GM21367 (cell line): ENCODE measurements at regions not wholly inside any gene's neighbourhood (a gene's known extent, or its start where the extent isn't known, plus 50 kb on each side); places are given as distances from the start of the nearest gene placed in this dataset.

ENCODE experiments used
- ATAC-seq: cut with Tn5 transposase; IDR thresholded peaks from one replicate; pipeline ENCODE4 v1.9.1; 2021; ENCODE audit not compliant: unreplicated experiment

DNA sequence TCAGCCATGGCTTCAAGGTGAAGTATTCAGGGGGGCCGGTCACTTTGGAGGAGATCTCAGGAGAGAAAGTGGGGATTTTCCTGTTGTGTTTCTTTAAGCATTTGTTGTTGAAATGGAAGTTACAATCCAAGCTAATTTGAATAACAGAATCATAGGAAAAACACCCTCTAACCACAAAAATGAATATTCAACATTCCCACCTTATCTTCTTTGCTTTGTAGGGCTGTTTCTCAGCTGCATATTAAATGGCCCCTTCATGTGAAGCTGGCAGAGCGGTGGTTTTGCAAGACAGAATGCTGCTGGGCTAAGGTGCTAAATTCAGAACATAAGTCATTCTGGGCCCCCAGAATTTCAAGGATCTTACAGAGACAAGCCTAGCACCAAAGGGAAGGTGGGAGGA lies 279.0 kb downstream of the RRAGC start:
- ATAC-seq: no peak

GRCh38 chr1:38579056-38579455 lies 280.5 kb downstream of the RRAGC start:
- ATAC-seq: no peak

DNA sequence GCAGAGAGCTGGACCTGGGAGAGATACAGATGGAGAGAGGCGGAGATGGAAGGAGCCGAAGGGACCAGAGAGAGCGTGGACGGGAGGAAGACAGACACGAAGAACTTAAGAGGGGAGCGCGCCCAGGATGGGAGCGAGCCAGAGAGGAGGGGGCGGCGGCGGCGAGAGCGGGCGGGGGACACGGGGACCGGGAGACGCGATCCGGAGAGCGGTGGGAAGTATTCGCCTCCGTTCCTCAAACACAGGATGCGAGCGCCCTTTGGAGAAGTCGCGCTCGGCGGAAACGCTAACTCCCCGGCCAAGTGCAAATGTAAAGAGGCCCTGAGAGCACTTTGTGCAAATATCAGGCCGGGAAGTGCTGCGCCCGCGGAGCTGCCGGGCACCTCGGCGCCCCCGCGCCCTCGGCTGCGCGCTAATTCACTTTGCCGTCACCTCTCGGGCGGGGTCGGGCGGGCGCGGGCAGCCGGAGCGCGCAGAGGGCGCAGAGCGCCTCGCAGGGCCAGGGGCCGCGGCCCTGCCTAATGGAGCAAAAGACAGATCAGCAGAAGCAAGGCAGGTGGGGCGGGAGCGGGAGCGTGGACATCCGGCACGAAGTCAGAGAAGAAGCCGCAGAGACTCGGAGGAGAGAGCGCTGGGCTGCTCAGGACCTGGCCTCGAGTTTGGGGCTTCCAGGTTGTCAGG lies 281.2 kb downstream of the RRAGC start:
- no peak for ATAC-seq

GRCh38 chr1:38577937-38578270 lies 281.7 kb downstream of the RRAGC start:
- ATAC-seq: no peak

DNA sequence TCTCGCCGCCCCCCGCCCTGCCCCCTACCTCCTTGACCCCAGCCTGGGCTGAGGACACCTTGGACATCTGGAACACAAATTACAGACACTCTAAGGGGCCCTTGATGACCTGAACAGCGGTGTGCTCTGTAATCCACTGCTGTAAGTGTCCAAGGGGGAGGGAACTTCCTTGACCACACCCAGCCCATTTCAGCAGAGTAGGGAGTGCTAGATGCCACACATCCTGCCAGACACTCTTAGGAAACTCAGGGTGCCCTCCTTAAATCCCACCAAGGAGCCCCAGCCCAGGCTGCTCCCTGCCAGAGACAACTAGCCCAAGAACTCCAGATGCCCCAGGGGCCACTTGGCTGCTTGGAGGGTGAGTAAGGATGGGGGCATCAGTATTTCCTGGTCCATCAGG lies 282.2 kb downstream of the RRAGC start:
- no peak for ATAC-seq

GRCh38 chr1:38576241-38576640 lies 283.3 kb downstream of the RRAGC start:
- no peak for ATAC-seq

DNA sequence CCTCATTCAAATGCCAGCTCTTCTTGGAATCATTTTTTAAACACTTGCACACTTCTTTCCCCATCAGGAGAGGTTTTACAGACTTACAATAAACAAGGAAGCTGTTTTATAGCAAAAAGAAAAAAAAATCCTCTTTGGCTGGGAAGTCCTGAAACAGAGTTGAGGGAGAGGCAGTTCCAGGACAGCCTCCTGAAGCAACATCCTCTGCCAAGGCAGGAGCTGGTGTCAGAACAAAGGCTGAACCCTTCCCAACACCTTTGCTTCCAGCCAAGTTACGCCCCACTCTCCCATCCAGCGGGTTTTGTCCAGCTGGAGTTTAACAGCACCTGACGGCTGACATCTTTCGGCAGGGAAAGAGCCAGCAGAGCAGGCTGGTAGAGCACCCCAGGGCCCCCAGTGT lies 287.8 kb downstream of the RRAGC start:
- no peak for ATAC-seq

DNA sequence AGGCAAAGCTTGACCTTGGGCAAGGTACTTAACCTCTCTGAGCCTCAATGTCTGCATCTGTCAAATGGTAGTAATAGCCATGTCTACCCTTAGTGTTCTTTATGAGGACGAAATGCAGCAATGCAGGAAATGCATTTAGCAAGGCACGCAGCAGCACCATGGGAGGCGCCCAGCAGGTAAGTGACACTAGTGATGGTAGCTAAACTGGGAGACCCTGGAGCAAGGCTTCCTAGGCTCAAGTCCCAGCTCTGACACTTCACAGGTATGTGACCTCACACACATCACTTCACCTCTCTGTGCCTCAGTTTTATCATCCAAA lies 289.0 kb downstream of the RRAGC start:
- ATAC-seq: no peak

GRCh38 chr1:38569932-38570656 lies 289.5 kb downstream of the RRAGC start:
- ATAC-seq: no peak

- no peak for ATAC-seq
These were observed 291.3 kb downstream of the RRAGC start for GRCh38 chr1:38568061-38568857.

GRCh38 chr1:38567401-38567800 lies 292.2 kb downstream of the RRAGC start:
- ATAC-seq: no peak

DNA sequence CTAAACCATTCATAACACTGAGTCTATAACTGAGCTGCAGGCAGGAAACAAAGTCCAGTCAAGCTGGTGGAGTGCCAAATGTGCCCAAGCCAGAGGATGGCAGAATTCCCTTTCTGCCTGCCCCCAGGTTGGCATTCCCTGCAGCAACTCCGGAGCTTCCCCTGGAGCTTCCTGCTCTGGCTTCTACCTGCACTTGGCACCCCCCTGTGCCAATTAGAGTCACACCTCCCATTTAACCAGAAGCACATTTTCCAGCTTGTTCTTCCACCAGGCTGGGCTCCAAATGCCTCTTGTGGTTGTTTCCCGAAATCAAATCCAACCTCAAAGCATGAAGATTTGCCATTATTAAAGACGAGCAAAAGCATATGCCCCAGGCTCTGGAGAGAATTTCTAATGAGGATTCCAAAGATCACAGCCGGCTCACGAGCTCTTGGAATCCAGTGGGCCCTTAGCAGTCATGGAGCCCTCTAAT lies 294.5 kb downstream of the RRAGC start:
- ATAC-seq: no peak

- no peak for ATAC-seq
These were observed 295.4 kb downstream of the RRAGC start for GRCh38 chr1:38563942-38564735.

GRCh38 chr1:38561725-38562124 lies 297.8 kb downstream of the RRAGC start:
- ATAC-seq: no peak

DNA sequence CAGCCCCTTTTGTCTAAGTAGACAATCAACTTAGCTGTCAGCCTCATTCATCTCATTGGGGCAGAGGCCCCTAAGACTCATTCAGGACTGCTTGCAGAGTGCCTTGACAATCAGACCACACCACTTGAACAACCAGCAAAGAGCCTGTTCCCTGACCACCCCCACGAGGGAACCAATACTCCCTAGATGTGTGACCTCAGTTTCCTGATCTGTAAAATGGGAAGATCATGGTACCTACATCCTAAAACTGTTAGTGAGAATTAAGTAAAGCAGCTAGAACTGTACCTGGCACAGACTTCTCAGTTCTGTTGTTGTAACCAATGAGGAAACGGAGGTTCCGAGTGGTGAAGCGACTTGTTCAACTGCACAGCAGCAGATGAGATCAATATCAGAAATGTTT lies 298.5 kb downstream of the RRAGC start:
- ATAC-seq: no peak

DNA sequence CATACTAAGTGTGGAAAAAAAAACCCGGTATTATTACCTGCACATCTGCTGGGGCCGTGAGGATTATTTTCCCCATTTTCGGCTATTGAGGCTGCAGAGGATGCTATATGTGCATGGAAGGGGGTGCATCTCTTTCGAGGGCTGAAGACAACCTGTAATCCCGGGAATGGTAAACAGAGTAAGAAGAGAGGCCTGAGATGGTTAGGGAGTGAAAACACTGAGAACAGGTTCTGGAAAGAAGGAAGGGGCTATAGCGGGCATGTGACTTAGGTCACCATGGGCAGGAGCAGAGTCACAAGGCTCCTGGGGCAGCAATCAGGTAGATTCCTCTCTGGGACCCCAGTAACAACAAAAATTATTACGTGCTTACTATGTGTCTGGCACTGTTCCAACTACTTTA lies 299.1 kb downstream of the RRAGC start:
- no peak for ATAC-seq

DNA sequence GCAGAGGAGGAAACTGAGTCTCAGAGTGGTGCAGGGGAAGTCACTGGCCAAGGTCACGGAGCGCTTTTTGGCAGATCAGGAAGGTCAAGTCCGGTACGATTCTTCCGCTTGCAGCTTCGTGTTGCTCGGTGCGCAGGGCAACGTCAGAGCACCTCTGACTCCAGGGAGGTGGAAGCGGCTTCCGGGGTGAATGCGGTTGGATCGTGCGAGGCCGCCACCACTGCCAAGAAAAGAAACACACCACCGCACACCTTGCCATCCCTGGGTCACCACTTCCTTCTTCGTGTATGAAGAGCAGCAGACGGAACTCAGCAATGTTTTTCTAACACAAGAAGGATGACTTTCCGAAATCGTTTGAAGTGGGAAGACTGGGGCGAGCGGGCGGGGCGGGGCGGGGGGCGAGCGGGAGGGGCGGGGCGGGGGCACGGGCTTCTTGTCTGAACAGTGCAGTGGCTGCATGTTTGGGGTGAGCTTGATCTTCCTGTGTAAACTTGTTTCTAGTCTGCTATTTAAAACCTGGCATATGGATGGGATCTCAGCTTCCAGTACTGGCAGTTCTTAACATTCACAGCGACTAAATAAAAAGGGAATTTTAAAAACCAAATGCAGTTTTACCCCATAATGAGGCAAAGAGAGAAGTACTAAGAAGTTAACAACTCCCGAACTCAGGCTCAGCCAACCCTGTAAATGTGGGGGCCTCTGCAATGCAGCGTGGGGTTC lies 300.0 kb downstream of the RRAGC start:
- no peak for ATAC-seq

DNA sequence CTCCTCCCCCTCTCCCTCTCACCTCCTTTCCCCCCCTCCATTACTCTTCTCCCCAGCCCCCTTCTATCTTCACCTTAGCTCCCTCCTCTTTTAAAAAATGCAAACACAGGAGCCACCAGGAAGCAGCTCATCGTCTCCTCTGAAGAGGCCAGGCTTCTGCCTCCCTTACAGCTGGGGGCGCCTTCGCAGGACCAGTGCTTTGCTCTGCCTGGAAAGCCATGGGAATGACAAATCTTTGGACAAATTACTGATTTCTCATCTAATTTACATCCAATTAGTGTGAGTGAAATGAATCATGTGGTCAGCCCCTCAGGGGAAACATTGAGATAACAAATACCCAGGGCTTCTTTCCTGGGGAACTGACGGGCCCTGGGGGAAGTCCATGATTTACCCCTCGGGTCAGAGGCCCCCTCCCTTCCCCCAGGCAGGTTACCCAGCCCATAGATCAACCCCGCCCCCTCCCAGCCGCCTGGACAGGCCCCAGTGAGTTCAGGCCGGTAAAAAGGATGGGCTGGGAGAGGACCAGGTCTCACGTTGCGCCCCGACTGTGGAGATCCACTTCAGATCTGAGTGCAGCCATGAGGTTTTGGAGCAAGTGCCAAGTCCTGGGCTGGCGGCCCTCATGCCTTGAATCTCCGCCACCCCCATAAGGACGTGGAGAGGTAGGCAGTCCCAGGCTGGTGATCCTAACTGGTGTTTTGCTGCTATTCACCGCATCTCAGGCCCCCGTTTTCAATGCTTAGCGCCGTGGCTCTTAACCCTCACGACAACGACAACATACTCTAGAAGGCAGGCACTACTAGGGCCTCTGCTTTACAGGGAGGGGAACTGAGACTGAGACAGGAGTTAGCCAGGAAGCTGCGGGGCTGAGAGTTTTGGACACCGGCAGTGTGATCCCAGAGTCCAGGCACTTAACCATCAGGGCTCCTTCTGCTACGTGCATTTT lies 300.8 kb downstream of the RRAGC start:
- ATAC-seq: no peak

GRCh38 chr1:38558055-38558454 lies 301.5 kb downstream of the RRAGC start:
- ATAC-seq: no peak

GRCh38 chr1:38555594-38555993 lies 304.0 kb downstream of the RRAGC start:
- ATAC-seq: no peak
